Uterus (tissue), 2 donors: ENCODE measurements at regions not wholly inside any gene's neighbourhood (a gene's known extent, or its start where the extent isn't known, plus 50 kb on each side); places are given as distances from the start of the nearest gene placed in this dataset.

ENCODE experiments used
- CTCF ChIP-seq, 4 experiments: fragments of 200-600 bp in 2 of 4; fragments of 450-650 bp in 2 of 4; sonication (generic) in 2 of 4; IDR thresholded peaks; one replicate each; pipeline ENCODE4 v1.5.1; 2016 to 2019; ENCODE audit warnings: antibody characterized with exemption in 4 of 4, mild to moderate bottlenecking in 2 of 4, moderate library complexity in 1 of 4
- POLR2A ChIP-seq, 2 donors: fragments of 450-650 bp; IDR thresholded peaks; one replicate each; pipeline ENCODE4 v1.6.1; 2016; ENCODE audit warnings: antibody characterized with exemption in 2 of 2, mild to moderate bottlenecking in 1 of 2, moderate library complexity in 1 of 2

DNA sequence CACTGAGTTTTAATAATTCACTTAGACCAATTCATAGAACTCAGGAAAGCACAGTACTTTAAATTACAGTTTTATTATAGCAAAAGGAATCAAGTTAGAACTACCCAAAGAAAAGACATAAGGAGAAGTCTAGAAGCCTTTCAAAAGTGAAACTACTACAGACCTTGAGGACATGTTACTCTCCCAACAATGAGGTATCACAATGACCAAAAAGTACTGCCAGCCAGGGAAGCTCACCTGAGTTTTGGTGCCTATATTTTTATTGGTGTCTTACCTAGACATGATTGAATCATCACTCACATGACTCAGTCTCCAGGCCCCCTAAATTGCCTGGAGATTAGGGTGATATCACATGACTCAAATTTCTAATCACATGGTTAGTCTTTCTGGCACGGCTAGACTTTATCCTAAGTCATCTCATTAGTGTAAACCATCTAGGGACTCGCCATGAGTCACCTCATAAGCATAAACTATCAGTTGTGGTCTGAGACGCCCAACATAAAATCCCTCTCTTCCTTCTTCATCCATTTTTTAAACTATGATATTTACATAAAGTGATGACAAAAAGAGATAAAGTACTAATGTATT lies 372.3 kb downstream of the TMA16 start:
- TF ChIP-seq CTCF (IDR thresholded peaks at IDR 0.05), result no peak
- no peak for TF ChIP-seq POLR2A (IDR thresholded peaks at IDR 0.05)
